DND-41 (cell line): ENCODE measurements at regions not wholly inside any gene's neighbourhood (a gene's known extent, or its start where the extent isn't known, plus 50 kb on each side); places are given as distances from the start of the nearest gene placed in this dataset.

Experiments
- EZH2 ChIP-seq: IDR thresholded peaks from 3 replicates; pipeline ENCODE4 v1.6.1; 2012; ENCODE audit warnings: borderline replicate concordance, low read depth, mild to moderate bottlenecking, moderate library complexity, low read length, inconsistent platforms; ENCODE audit not compliant: severe bottlenecking
- TF ChIP-seq, protein P1 (sequence below): IDR thresholded peaks from 2 replicates; pipeline ENCODE4 v1.5.1; 2012; ENCODE audit warnings: borderline replicate concordance, low read length, moderate library complexity, mild to moderate bottlenecking; ENCODE audit not compliant: poor library complexity, severe bottlenecking; ENCODE audit errors: extremely low read depth

DNA sequence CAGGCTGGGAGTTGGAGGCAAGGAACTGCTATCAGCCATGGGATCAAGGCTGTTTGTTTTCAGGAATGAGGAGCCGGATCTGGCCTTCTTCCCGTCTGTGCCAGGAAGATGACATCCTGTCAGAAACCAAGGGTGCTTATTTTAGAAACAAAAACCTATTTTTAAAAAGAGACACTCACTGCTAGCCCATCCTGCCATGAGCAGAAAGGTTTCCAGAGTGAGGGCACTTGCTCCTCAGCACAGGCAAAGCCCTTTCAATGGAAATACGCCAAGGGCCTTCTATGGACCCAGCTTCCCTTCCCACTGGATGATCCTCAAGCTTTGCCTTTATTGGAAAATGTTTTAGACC, 132.6 kb upstream of the FSTL4 start:
- TF ChIP-seq, protein P1, sequence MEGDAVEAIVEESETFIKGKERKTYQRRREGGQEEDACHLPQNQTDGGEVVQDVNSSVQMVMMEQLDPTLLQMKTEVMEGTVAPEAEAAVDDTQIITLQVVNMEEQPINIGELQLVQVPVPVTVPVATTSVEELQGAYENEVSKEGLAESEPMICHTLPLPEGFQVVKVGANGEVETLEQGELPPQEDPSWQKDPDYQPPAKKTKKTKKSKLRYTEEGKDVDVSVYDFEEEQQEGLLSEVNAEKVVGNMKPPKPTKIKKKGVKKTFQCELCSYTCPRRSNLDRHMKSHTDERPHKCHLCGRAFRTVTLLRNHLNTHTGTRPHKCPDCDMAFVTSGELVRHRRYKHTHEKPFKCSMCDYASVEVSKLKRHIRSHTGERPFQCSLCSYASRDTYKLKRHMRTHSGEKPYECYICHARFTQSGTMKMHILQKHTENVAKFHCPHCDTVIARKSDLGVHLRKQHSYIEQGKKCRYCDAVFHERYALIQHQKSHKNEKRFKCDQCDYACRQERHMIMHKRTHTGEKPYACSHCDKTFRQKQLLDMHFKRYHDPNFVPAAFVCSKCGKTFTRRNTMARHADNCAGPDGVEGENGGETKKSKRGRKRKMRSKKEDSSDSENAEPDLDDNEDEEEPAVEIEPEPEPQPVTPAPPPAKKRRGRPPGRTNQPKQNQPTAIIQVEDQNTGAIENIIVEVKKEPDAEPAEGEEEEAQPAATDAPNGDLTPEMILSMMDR: no peak
- TF ChIP-seq EZH2: no peak
